PC-9 (cell line): ENCODE measurements at regions not wholly inside any gene's neighbourhood (a gene's known extent, or its start where the extent isn't known, plus 50 kb on each side); places are given as distances from the start of the nearest gene placed in this dataset.

Experiments
- BruUV-seq: library from RNA; stranded (reverse); fragments of 400-500 nt; replicated peaks from 2 replicates; lab custom pipeline; 2021; lab: Mats Ljungman, UMichigan
- CTCF ChIA-PET: fragments of 300-600 bp; sonication (Branson Sonifier 250); formaldehyde crosslinking; loops from one replicate; lab custom pipeline; 2022; ENCODE audit warnings: antibody characterized with exemption; lab: Charles Lee
- POLR2A ChIA-PET: fragments of 300-600 bp; sonication (Branson Sonifier 250); formaldehyde crosslinking; loops from one replicate; lab custom pipeline; 2022; ENCODE audit warnings: antibody characterized with exemption; ENCODE audit not compliant: unreplicated experiment; lab: Charles Lee
- DNase-seq, 2 experiments: peaks; one replicate each; pipeline versions ENCODE4 v3.0.0 to v3.0.0-alpha.2; 2015 to 2022; ENCODE audit warnings: mixed read lengths in 1 of 2
- H2AFZ ChIP-seq: fragments of 200-600 bp; sonication (generic); 2 replicates; pipeline ENCODE4 v1.8.1; 2017; ENCODE audit warnings: antibody characterized with exemption
- H3F3A ChIP-seq: fragments of 200-600 bp; sonication (generic); 2 replicates; pipeline ENCODE4 v1.8.1; 2017; ENCODE audit warnings: antibody characterized with exemption, mild to moderate bottlenecking, low read depth; ENCODE audit not compliant: insufficient read depth
- H3K27ac ChIP-seq: fragments of 200-600 bp; sonication (generic); 2 replicates; pipeline ENCODE4 v1.6.1; 2016; ENCODE audit warnings: mixed run types
- H3K27me3 ChIP-seq: fragments of 200-600 bp; sonication (generic); 2 replicates; pipeline ENCODE4 v1.6.1; 2016; ENCODE audit warnings: low read depth, mixed run types; ENCODE audit not compliant: insufficient read depth
- H3K36me3 ChIP-seq: fragments of 200-600 bp; sonication (generic); 2 replicates; pipeline ENCODE4 v1.6.1; 2016; ENCODE audit warnings: low read depth, mixed run types
- H3K4me1 ChIP-seq: fragments of 200-600 bp; sonication (generic); replicated peaks from 2 replicates; pipeline ENCODE4 v1.6.1; 2016; ENCODE audit warnings: mixed run types; ENCODE audit not compliant: insufficient read depth
- H3K4me2 ChIP-seq: fragments of 200-600 bp; sonication (generic); 2 replicates; pipeline ENCODE4 v1.6.1; 2017; ENCODE audit warnings: mixed run types
- H3K4me3 ChIP-seq: fragments of 200-600 bp; sonication (generic); 2 replicates; pipeline ENCODE4 v1.6.1; 2016; ENCODE audit warnings: mixed run types
- H3K79me2 ChIP-seq: fragments of 200-600 bp; sonication (generic); 2 replicates; pipeline ENCODE4 v1.6.1; 2017; ENCODE audit warnings: low read depth, mixed run types
- H3K9me2 ChIP-seq: fragments of 200-600 bp; sonication (generic); 2 replicates; pipeline ENCODE4 v1.8.1; 2017; ENCODE audit warnings: mild to moderate bottlenecking; ENCODE audit not compliant: insufficient read depth
- H3K9me3 ChIP-seq: fragments of 200-600 bp; sonication (generic); 2 replicates; pipeline ENCODE4 v1.8.1; 2016; ENCODE audit warnings: low read depth; ENCODE audit not compliant: insufficient read depth
- H4K20me1 ChIP-seq: fragments of 200-600 bp; sonication (generic); 2 replicates; pipeline ENCODE4 v1.8.1; 2017; ENCODE audit not compliant: insufficient read depth
- EZH2 ChIP-seq: fragments of 200-600 bp; sonication (generic); IDR thresholded peaks from 2 replicates; pipeline ENCODE4 v1.8.0; 2017; ENCODE audit warnings: antibody characterized with exemption, low read depth
- intact Hi-C: fragments of 100-400 bp; cut with micrococcal nuclease; formaldehyde crosslinking; loops from one replicate; pipeline ENCODE4 v1.10.0; 2022; ENCODE audit not compliant: unreplicated experiment
- TF ChIP-seq, protein P1 (sequence below): fragments of 200-600 bp; sonication (generic); conservative IDR thresholded peaks from 2 replicates; pipeline ENCODE4 v1.6.1; 2017; ENCODE audit warnings: mixed run types, antibody characterized with exemption, mild to moderate bottlenecking, moderate library complexity

DNA sequence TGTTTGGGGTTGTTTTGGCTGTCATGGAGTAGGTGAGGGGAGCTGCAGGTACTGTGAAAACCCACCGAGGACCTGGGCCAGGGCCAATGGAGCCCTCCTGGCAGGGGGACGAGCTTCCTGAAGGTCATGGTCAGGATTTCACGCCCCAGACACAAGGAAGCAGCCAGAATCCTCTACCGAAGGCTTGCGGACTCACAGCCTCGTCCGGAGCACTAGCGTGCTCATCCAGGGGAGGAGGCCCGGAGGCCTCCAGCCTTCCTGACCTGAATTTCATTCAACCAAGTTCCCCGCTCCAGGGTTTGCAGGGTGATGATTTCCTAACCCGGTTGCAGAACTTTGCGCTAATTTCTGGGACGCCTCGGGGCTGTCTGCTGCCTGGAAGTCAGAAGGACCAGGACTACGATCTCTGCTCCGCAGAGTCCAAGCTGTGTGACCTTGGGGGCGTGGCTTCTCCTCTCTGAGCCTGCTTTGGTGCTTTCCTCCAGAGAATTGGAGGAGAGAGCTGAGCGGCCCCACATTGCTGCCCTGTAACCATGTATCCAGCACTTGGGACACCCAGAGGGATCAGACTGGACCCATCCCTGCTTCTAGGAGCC lies 56.2 kb upstream of the ADRA2C start:
- POLR2A ChIA-PET = no interaction called here
- no peak for DNase-seq

GRCh38 chr4:3709061-3709845 lies 56.9 kb upstream of the ADRA2C start:
- Histone ChIP-seq H3F3A (no peaks in the 10 kb centered on the region), H3K27me3 (peaks cover 73% of the 10 kb centered on the region), H4K20me1 (no peaks in the 10 kb centered on the region), H3K36me3 (no peaks in the 10 kb centered on the region), H3K9me2 (no peaks in the 10 kb centered on the region), H2AFZ (no peak overlapping the region), H3K4me2 (no peak overlapping the region), H3K4me3 (no peak overlapping the region), H3K4me1 (no peaks in the 10 kb centered on the region), H3K27ac (no peak overlapping the region), H3K79me2 (no peaks in the 10 kb centered on the region), H3K9me3 (no peaks in the 10 kb centered on the region)
- TF ChIP-seq, protein P1, sequence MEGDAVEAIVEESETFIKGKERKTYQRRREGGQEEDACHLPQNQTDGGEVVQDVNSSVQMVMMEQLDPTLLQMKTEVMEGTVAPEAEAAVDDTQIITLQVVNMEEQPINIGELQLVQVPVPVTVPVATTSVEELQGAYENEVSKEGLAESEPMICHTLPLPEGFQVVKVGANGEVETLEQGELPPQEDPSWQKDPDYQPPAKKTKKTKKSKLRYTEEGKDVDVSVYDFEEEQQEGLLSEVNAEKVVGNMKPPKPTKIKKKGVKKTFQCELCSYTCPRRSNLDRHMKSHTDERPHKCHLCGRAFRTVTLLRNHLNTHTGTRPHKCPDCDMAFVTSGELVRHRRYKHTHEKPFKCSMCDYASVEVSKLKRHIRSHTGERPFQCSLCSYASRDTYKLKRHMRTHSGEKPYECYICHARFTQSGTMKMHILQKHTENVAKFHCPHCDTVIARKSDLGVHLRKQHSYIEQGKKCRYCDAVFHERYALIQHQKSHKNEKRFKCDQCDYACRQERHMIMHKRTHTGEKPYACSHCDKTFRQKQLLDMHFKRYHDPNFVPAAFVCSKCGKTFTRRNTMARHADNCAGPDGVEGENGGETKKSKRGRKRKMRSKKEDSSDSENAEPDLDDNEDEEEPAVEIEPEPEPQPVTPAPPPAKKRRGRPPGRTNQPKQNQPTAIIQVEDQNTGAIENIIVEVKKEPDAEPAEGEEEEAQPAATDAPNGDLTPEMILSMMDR = no peak
- no peak for TF ChIP-seq EZH2
- no peak for DNase-seq
- intact Hi-C loops = no loop called here
- BruUV-seq = no TSS peak
- CTCF ChIA-PET = no interaction called here
- POLR2A ChIA-PET = no interaction called here

More for the DNA sequence above, 56.2 kb upstream of the ADRA2C start:
- no peak overlapping the region for H3K27ac ChIP-seq
- no peak overlapping the region for H3K4me2 ChIP-seq
- no peaks in the 10 kb centered on the region for H4K20me1 ChIP-seq
- no peaks in the 10 kb centered on the region for H3F3A ChIP-seq
- no peak for TF ChIP-seq EZH2
- TF ChIP-seq, protein P1 = no peak
- H3K4me3 ChIP-seq = no peak overlapping the region
- H3K27me3 ChIP-seq = peaks cover 72% of the 10 kb centered on the region
- CTCF ChIA-PET = no interaction called here
- no TSS peak for BruUV-seq
- no peaks in the 10 kb centered on the region for H3K4me1 ChIP-seq
- no peaks in the 10 kb centered on the region for H3K36me3 ChIP-seq
- H3K9me3 ChIP-seq = no peaks in the 10 kb centered on the region
- intact Hi-C loops = no loop called here
- no peaks in the 10 kb centered on the region for H3K79me2 ChIP-seq
- no peak overlapping the region for H2AFZ ChIP-seq
- no peaks in the 10 kb centered on the region for H3K9me2 ChIP-seq

DNA sequence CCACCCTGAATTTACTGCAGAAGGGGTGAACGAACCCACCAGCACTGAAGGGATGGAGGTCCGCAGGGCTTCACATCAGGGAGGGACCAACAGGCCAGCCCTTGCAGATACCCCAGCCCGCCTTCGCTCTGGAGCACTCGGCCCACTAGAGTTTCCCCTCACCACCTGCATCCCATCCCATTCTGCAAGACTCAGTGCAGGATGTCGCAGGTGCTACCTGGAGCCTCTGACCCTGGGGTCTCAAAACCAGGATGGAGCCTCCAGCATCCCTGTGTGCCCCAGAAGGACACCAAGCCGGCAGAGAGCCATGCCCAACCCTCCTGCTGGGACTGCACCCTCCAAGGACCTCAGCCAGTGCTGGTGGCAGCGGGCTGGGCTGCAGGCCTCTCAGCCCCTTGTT lies 57.6 kb upstream of the ADRA2C start:
- Histone ChIP-seq H3K36me3 (no peaks in the 10 kb centered on the region), H3K4me1 (no peaks in the 10 kb centered on the region), H2AFZ (no peak overlapping the region), H3K27ac (no peak overlapping the region), H3K27me3 (peaks cover 71% of the 10 kb centered on the region), H3K79me2 (no peaks in the 10 kb centered on the region), H3K4me3 (no peak overlapping the region), H3K9me2 (no peaks in the 10 kb centered on the region), H3F3A (no peaks in the 10 kb centered on the region), H3K4me2 (no peak overlapping the region), H4K20me1 (no peaks in the 10 kb centered on the region), H3K9me3 (no peaks in the 10 kb centered on the region)
- BruUV-seq = no TSS peak
- ChIA-PET POLR2A (no interaction called here), CTCF (no interaction called here)
- intact Hi-C loops = no loop called here
- DNase-seq = no peak
- TF ChIP-seq, protein P1 = no peak
- TF ChIP-seq EZH2 = no peak
